Duodenal mucosa (tissue), 2 donors: ENCODE measurements at regions not wholly inside any gene's neighbourhood (a gene's known extent, or its start where the extent isn't known, plus 50 kb on each side); places are given as distances from the start of the nearest gene placed in this dataset.

ENCODE experiments used
- H3K27ac ChIP-seq: one replicate; pipeline ENCODE4 v1.7.0; 2013; ENCODE audit warnings: low read depth, low read length
- H3K27me3 ChIP-seq, 2 donors: one replicate each; pipeline ENCODE4 v1.7.0; 2013; ENCODE audit warnings: low read length in 2 of 2, control low read depth in 1 of 2; ENCODE audit not compliant: insufficient read depth in 2 of 2, control insufficient read depth in 1 of 2
- H3K36me3 ChIP-seq, 2 donors: one replicate each; pipeline ENCODE4 v1.7.0; 2013; ENCODE audit warnings: low read length in 2 of 2, control low read depth in 1 of 2; ENCODE audit not compliant: insufficient read depth in 2 of 2, control insufficient read depth in 1 of 2
- H3K4me1 ChIP-seq, 2 donors: one replicate each; pipeline ENCODE4 v1.7.0; 2013; ENCODE audit warnings: low read length in 2 of 2, control low read depth in 1 of 2; ENCODE audit not compliant: insufficient read depth in 2 of 2, control insufficient read depth in 1 of 2
- H3K4me3 ChIP-seq, 2 donors: one replicate each; pipeline ENCODE4 v1.7.0; 2013; ENCODE audit warnings: low read length in 2 of 2, low read depth in 1 of 2
- H3K9ac ChIP-seq, 2 donors: one replicate each; pipeline ENCODE4 v1.7.0; 2013; ENCODE audit warnings: low read length in 2 of 2, low read depth in 1 of 2
- H3K9me3 ChIP-seq, 2 donors: one replicate each; pipeline ENCODE4 v1.7.0; 2013; ENCODE audit warnings: low read length in 2 of 2, control low read depth in 1 of 2; ENCODE audit not compliant: control insufficient read depth in 1 of 2

- no peak overlapping the region for H3K27ac ChIP-seq
- no peaks in the 10 kb centered on the region for H3K36me3 ChIP-seq
- H3K27me3 ChIP-seq = no peaks in the 10 kb centered on the region
- H3K4me3 ChIP-seq = no peak overlapping the region
- H3K4me1 ChIP-seq = no peaks in the 10 kb centered on the region
- H3K9me3 ChIP-seq = no peaks in the 10 kb centered on the region
- no peak overlapping the region for H3K9ac ChIP-seq
These were observed 442.5 kb upstream of the PDE3A start for GRCh38 chr12:19925841-19926240.

- H3K9me3 ChIP-seq = no peaks in the 10 kb centered on the region
- no peaks in the 10 kb centered on the region for H3K36me3 ChIP-seq
- no peaks in the 10 kb centered on the region for H3K4me1 ChIP-seq
- H3K9ac ChIP-seq = no peak overlapping the region
- H3K4me3 ChIP-seq = no peak overlapping the region
- H3K27me3 ChIP-seq = no peaks in the 10 kb centered on the region
- no peak overlapping the region for H3K27ac ChIP-seq
These were observed 442.1 kb upstream of the PDE3A start for GRCh38 chr12:19926266-19926665.

- Histone ChIP-seq H3K27ac (no peak overlapping the region), H3K9me3 (no peaks in the 10 kb centered on the region), H3K27me3 (no peaks in the 10 kb centered on the region), H3K9ac (no peak overlapping the region), H3K4me1 (no peaks in the 10 kb centered on the region), H3K36me3 (no peaks in the 10 kb centered on the region), H3K4me3 (no peak overlapping the region)
These were observed 440.7 kb upstream of the PDE3A start for GRCh38 chr12:19927661-19928060.

GRCh38 chr12:19932413-19932812, 435.9 kb upstream of the PDE3A start:
- no peak overlapping the region for H3K9ac ChIP-seq
- no peak overlapping the region for H3K27ac ChIP-seq
- no peaks in the 10 kb centered on the region for H3K27me3 ChIP-seq
- H3K4me3 ChIP-seq = no peak overlapping the region
- no peaks in the 10 kb centered on the region for H3K9me3 ChIP-seq
- H3K4me1 ChIP-seq = no peaks in the 10 kb centered on the region
- no peaks in the 10 kb centered on the region for H3K36me3 ChIP-seq

- H3K4me3 ChIP-seq = no peak overlapping the region
- H3K9me3 ChIP-seq = no peaks in the 10 kb centered on the region
- no peaks in the 10 kb centered on the region for H3K36me3 ChIP-seq
- H3K9ac ChIP-seq = no peak overlapping the region
- no peaks in the 10 kb centered on the region for H3K27me3 ChIP-seq
- no peaks in the 10 kb centered on the region for H3K4me1 ChIP-seq
- H3K27ac ChIP-seq = no peak overlapping the region
These were observed 434.4 kb upstream of the PDE3A start for GRCh38 chr12:19933924-19934323.

GRCh38 chr12:19937161-19937560, 431.2 kb upstream of the PDE3A start:
- Histone ChIP-seq H3K36me3 (no peaks in the 10 kb centered on the region), H3K4me3 (no peak overlapping the region), H3K27me3 (no peaks in the 10 kb centered on the region)

GRCh38 chr12:19938031-19938430, 430.3 kb upstream of the PDE3A start:
- Histone ChIP-seq H3K9ac (no peak overlapping the region), H3K4me3 (no peak overlapping the region), H3K9me3 (no peaks in the 10 kb centered on the region), H3K36me3 (no peaks in the 10 kb centered on the region), H3K27ac (no peak overlapping the region), H3K4me1 (no peaks in the 10 kb centered on the region), H3K27me3 (no peaks in the 10 kb centered on the region)

More at GRCh38 chr12:19937161-19937560, 431.2 kb upstream of the PDE3A start:
- H3K27ac ChIP-seq = no peak overlapping the region
- H3K9me3 ChIP-seq = no peaks in the 10 kb centered on the region
- no peaks in the 10 kb centered on the region for H3K4me1 ChIP-seq
- H3K9ac ChIP-seq = no peak overlapping the region

- Histone ChIP-seq H3K36me3 (no peaks in the 10 kb centered on the region), H3K27me3 (no peaks in the 10 kb centered on the region), H3K27ac (no peak overlapping the region), H3K4me1 (no peaks in the 10 kb centered on the region), H3K9me3 (no peaks in the 10 kb centered on the region), H3K9ac (no peak overlapping the region), H3K4me3 (no peak overlapping the region)
These were observed 429.8 kb upstream of the PDE3A start for GRCh38 chr12:19938491-19938890.

- H3K36me3 ChIP-seq = no peaks in the 10 kb centered on the region
- H3K9me3 ChIP-seq = no peaks in the 10 kb centered on the region
- H3K4me1 ChIP-seq = no peaks in the 10 kb centered on the region
- H3K4me3 ChIP-seq = no peak overlapping the region
- H3K9ac ChIP-seq = no peak overlapping the region
- H3K27me3 ChIP-seq = no peaks in the 10 kb centered on the region
- no peak overlapping the region for H3K27ac ChIP-seq
These were observed 428.1 kb upstream of the PDE3A start for GRCh38 chr12:19940267-19940666.

GRCh38 chr12:19941096-19941495, 427.2 kb upstream of the PDE3A start:
- no peak overlapping the region for H3K4me3 ChIP-seq
- H3K27me3 ChIP-seq = no peaks in the 10 kb centered on the region
- H3K36me3 ChIP-seq = no peaks in the 10 kb centered on the region
- no peak overlapping the region for H3K27ac ChIP-seq
- no peak overlapping the region for H3K9ac ChIP-seq
- H3K4me1 ChIP-seq = no peaks in the 10 kb centered on the region
- H3K9me3 ChIP-seq = no peaks in the 10 kb centered on the region
